ENCODE measurements at regions not wholly inside any gene's neighbourhood (a gene's known extent, or its start where the extent isn't known, plus 50 kb on each side); places are given as distances from the start of the nearest gene placed in this dataset.

DNA sequence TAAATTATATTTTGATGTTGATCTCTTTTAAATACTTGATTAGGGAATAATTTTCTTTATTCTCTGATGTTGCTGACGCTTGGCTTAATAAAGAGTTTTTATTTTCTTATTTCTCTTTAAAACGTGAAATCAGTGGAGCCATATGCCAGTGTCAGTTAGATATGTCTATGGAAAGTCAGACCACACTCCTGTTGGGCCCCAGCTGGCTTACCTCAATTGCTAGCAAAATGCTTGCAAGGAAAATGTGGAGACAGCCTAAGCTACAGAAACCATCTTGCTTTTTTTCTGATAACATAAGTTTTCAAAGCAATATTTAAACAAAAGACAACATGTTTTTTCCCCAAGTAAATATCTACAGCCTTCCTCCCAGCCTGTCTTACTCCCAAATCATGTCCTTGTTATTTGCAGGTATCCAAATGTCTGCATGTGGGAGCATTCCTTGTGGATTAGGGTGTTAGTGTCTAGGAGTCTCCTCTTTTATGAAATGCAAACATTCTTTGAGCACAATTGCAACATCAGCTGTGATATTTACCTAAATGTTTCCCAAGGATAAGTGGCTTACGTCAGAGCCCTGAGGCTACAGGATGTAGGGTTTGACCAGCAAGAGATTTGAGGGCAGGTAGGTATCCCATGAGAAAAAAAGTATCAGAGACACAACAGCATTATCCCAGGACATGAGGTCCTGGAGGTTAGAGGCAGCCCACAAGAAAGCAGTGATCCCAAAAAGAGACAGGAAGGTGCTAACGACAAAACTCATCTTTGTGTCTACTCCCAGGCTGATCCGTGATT is 117.2 kb upstream of the KCNJ15 start:
- CTCF ChIA-PET: no interaction called here

More for the DNA sequence above, 117.2 kb upstream of the KCNJ15 start:
- Histone ChIP-seq H3K4me3 (ENCODE audit: insufficient read depth, low read depth, low read length) (no peak overlapping the region), H3K56ac (ENCODE audit: extremely low read depth, insufficient read depth, low read length) (peak overlapping the region; percentile 64; the same call in 1 of the 2 replicates), H3K9ac (ENCODE audit: low read depth, low read length) (no peak overlapping the region), H4K91ac (ENCODE audit: insufficient read depth, low read depth, low read length) (peak overlapping the region; percentile 74; the same call in 1 of the 2 replicates), H4K20me1 (ENCODE audit: insufficient read depth, low read length) (no peaks in the 10 kb centered on the region), H4K5ac (ENCODE audit: low read depth, low read length) (peak overlapping the region; percentile 25), H2BK5ac (ENCODE audit: low read depth, low read length, poor library complexity, severe bottlenecking) (peak overlapping the region; percentile 55), H3K4me2 (ENCODE audit: low read depth, low read length) (peak overlapping the region; percentile 31), H2AK5ac (ENCODE audit: low read depth, low read length) (peak overlapping the region; percentile 10; the same call in 1 of the 2 replicates), H3K23ac (ENCODE audit: low read depth, low read length) (no peak overlapping the region), H4K8ac (ENCODE audit: low read depth in 2 of 2, low read length in 2 of 2) (peak overlapping the region; percentile 29 to 39; a peak in 2 of 4 replicates), H3K4me1 (ENCODE audit: control insufficient read depth, insufficient read depth, low read length) (peaks cover 6% of the 10 kb centered on the region), H3K27me3 (ENCODE audit: control insufficient read depth, insufficient read depth, low read length) (peaks cover 6% of the 10 kb centered on the region), H3K4ac (ENCODE audit: low read depth, low read length) (peak overlapping the region; percentile 83; the same call in 1 of the 2 replicates), H2BK15ac (ENCODE audit: low read depth, low read length) (peak overlapping the region; percentile 51; the same call in 2 of the 3 replicates), H3K9me1 (ENCODE audit: insufficient read depth, low read length) (no peaks in the 10 kb centered on the region), H2AFZ (replicated peaks; ENCODE audit: low read length, poor library complexity) (no peak overlapping the region), H3K18ac (ENCODE audit: low read depth, low read length) (peak overlapping the region; percentile 98), H3K79me1 (ENCODE audit: low read depth in 1 of 2, low read length in 2 of 2) (no peaks in the 10 kb centered on the region), H3K27ac (ENCODE audit: insufficient read depth, low read length) (peak overlapping the region; percentile 74), H3K9me3 (ENCODE audit: control insufficient read depth, insufficient read depth, low read length) (no peaks in the 10 kb centered on the region), H2BK120ac (ENCODE audit: low read depth, low read length) (peak overlapping the region; percentile 68), H2AK9ac (replicated peaks; ENCODE audit: low read depth, low read length, poor library complexity) (no peak overlapping the region), H2BK20ac (ENCODE audit: low read depth, low read length) (peak overlapping the region; percentile 65; the same call in 1 of the 2 replicates), H3K36me3 (ENCODE audit: control insufficient read depth, insufficient read depth, low read length) (no peaks in the 10 kb centered on the region), H3K14ac (replicated peaks; ENCODE audit: low read depth, low read length) (peak overlapping the region; percentile 60; the same call in 1 of the 2 replicates)
- dilution Hi-C loops (cut with HindIII; ENCODE audit: low sequenced_read_pairs, unreplicated experiment) (no loop called here), in situ Hi-C loops (cut with MboI; ENCODE audit: low sequenced_read_pairs) (loop anchor here (10.0 kb wide), 1 partner anchor 425 kb away; no protein-coding TSS in a partner anchor), intact Hi-C loops (cut with micrococcal nuclease) (no loop called here)
- TF ChIP-seq CEBPB (IDR thresholded peaks at IDR 0.05; ENCODE audit: low read depth, low read length) (peak; percentile 75), NFE2L2 (IDR thresholded peaks at IDR 0.05; ENCODE audit: low read depth, low read length) (no peak), RCOR1 (IDR thresholded peaks at IDR 0.05; ENCODE audit: insufficient replicate concordance, low read length) (no peak)
- ATAC-seq (ENCODE audit: low read depth) (peak; percentile 40; the same call in 1 of the 2 replicates), DNase-seq (peak; percentile 62)
- BruUV-seq (replicated peaks): no TSS peak
- no CpG with 5 or more reads among the region's 5 CpGs for WGBS, 2 experiments (ENCODE audit: extremely low coverage in 2 of 2, insufficient read length in 1 of 2)
- POLR2A ChIA-PET (ENCODE audit: unreplicated experiment): no interaction called here

All from IMR-90 (cell line).